Inflammatory macrophage treated with lipopolysaccharide for 1 hour (primary cell): ENCODE measurements at regions not wholly inside any gene's neighbourhood (a gene's known extent, or its start where the extent isn't known, plus 50 kb on each side); places are given as distances from the start of the nearest gene placed in this dataset.
"Not testable (repeated sequence)": the region's sequence is repeated elsewhere in the genome, so short reads cannot be mapped to it uniquely, and the experiment has no call there.

ENCODE experiments used
- DNase-seq, 2 donors: peaks; one replicate each; pipeline ENCODE4 v3.0.0-alpha.2; 2020 to 2022

DNA sequence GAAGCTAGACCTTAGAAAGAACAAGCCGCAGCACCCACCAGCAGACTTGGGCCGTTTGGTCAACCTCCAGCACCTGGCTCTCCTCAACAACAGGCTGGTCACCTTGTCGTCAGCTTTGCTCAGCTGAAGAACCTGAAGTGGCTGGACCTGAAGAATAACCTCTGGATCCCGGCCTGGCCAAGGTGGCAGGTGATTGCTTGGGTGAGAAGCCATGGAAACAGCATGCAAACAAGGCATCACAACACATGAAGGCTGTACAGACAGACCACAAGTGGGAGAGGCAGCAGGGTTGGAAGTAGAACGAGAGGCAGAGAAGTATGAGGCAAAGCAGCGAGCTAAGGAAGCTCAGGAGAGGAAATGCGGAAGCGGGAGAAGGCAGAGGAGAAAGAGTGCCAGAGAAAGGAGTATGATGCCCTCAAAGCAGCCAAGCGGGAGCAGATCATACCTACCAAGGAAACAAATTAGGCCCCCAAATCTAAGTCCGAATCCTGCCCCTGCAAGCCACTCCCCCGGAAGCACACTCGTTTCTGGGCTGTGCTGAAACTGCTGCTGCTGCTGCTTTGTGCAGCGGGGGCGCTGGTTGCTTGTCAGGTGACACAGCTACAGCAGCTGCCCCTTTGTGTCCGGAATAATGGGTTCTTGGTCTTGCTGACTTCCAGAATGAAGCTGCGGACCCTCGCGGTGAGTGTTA lies 121.6 kb upstream of the LGSN start:
- no peak for DNase-seq

- no peak for DNase-seq
Measured at GRCh38 chr6:63442870-63443269, 123.1 kb upstream of the LGSN start.

GRCh38 chr6:63444768-63445167 lies 125.0 kb upstream of the LGSN start:
- no peak for DNase-seq

GRCh38 chr6:63446405-63446804 lies 125.9 kb upstream of the LOC128125822 start:
- DNase-seq = no peak

- DNase-seq = no peak
Measured at GRCh38 chr6:63447134-63447533, 125.1 kb upstream of the LOC128125822 start.

DNA sequence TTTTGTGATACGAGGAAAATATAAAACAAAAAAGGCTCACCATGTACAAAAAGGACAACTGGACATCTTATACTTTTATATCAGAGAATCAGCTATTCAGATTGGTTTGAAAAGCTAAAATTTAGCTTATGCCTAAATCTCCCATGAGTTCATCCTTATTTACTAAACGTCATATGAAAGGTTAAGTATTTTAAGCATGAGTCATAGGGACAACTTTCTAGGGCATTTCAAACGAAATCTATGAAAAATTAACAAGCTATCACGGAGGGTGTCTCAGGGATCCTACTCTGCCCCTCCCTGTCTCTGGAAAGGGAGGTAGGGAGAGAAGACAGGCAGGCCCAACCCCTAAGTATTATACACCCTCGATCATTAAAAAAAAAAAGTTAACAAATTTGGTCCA lies 124.1 kb upstream of the LOC128125822 start:
- DNase-seq = no peak

DNA sequence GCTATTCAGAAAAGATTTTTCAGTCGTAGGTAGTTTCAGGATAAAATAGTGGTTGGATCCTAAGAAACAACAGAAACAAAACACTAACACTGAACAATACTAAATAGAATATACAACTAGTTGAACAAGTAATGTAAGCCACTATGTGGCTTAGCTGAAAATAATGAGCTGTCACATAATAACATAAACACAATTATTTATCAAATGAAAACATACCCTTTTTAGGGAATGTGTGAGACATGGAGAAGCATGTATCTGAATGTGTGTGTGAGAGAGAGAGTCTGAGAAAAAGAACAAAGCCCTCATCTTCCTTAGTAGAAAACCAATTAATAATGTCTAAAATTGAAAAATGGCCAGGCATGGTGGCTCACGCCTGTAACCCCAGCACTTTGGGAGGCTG lies 122.6 kb upstream of the LOC128125822 start:
- DNase-seq = no peak

- no peak for DNase-seq
Measured at GRCh38 chr6:63451238-63451637, 121.0 kb upstream of the LOC128125822 start.

DNA sequence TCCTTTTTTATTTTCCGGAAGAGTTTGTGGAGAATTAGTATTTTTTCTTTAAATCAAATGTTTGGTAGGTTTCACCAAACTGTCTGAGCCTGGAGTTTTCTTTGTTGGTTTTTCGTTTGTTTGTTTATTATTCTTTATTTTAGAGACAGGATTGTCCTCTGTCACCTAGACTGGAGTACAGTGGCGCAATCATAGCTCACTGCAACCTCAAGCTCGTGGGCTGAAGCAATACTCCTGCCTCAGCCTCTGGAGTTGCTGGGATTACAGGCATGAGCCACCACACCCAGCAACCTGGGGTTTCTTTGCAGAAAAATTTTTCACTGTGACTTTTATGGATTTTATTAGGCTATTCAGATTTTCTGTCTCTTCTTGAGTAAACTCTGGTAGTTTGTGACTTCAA lies 120.2 kb upstream of the LOC128125822 start:
- peak in 1 of 2 donors; percentile 4 for DNase-seq

DNA sequence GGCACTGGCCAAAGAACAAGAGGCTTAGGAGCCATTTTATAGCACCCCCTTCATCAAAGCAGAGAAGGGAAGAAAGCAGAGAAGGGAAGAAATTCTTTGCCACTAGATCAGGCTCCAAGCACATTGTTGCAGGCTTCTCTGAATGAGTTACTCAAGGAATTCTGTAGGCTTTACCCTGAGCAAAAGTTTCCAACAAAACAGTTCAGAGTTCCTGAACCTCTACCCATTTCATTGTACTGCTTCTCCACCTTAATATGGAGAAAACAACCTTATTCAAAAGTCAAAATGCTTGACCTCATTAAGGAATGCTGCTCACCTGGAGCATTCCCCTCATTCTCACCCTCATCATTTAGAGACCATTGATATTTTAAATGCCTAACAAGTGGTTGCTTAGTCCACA lies 115.5 kb upstream of the LOC128125822 start:
- DNase-seq = no peak

DNA sequence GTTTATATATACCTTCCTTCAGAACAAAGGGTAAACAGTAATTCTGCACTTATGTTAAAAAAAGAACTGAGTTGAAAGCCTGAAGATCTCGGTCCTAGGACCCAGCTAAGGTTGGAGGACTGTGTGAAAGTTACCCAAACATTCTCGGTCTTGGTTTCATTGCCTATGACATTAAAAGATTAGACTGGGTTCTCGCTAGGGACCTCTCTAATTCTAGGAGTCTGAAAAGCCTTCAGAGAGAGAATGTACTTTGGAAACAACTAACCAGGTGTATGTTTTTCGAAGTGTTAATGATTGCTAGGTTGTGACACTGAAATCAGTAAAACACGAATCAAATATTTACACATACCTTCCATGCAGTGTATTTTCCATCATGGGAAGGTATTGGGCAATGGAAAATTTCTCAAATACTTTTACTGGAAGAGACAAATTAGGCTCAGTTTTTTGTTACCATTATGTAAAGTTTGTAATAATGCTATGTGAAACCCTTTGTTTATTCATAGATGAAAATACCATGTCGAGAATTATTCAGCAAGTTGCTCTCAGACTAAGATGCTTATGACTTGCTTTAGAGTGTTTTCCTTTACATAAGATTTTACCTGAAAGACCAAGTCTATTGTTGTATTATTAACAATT lies 113.7 kb upstream of the LOC128125822 start:
- no peak for DNase-seq

DNA sequence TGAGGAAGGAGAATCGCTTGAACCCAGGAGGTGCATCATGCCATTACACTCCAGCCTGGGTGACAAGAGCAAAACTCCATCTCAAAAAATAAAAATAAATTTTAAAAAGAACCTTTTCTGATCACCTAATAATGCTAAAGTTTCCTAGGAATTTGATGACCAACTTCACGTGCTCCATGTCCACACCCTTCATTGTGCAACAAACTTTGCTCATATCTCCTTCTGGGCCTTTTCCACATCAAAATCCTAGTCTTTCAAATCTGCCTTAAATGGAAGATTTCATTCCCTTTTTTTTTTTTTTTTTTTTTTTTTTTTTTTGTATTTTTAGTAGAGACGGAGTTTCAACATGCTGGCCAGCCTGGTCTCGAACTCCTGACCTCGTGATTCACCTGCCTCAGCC lies 112.5 kb upstream of the LOC128125822 start:
- no peak for DNase-seq

DNA sequence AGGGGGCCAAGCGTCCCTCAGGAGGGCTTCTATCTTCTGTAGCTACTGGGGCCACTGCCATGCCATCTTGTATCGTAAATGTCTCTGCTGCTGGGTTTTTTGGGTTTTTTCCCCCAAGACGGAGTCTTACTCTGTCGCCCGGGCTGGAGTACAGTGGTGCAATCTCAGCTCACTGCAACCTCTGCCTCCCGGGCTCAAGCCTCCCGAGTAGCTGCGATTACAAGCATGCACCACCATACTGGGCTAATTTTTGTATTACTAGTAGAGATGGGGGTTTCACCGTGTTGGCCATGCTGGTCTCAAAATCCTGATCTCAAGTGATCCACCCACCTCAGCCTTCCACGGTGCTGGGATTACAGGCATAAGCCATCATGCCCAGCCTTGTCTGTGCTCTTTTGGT lies 111.3 kb upstream of the LOC128125822 start:
- DNase-seq = no peak

GRCh38 chr6:63464060-63464459 lies 108.2 kb upstream of the LOC128125822 start:
- no peak for DNase-seq

DNA sequence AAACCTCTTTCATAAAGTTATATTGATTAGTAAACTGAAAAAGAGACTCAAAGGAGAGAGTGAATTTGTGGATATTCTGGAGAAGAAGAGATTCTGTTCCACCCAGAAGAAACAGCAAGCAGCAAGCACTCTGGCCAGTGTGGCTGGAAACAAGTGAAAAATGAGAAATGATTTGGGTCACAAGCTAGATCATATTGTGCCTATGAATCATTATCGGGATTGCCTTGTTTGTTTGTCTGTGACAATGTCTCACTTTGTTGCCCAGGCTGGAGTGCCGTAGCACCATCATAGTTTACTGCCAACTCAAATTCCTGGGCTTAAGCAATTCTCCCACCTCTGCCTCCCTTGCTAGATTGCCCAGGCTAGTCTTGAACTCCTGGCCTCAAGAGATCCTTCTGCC lies 106.5 kb upstream of the LOC128125822 start:
- DNase-seq = no peak

DNA sequence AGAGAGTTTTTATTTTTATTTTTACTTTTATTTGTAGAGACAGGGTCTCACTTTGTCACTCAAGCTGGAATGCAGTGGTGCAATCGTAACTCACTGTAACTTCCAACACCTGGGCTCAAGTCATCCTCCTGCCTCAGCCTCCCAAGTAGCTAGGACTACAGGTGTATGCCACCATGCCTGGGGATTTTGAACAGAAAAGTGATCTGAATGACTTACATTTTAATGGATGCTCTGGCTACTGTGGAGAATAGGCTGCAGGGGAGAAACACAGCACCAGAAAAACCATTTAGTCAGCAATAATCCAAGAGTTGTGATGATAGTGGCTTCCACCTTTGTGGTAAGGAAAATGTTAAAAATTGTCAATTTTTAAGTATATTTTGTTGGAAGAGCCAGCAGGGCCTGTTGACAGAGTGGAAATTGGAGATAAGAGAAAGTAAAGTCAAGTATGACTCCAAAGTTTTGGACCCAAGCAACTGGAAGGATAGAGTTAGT lies 106.0 kb upstream of the LOC128125822 start:
- no peak for DNase-seq

GRCh38 chr6:63467247-63467954 lies 104.9 kb upstream of the LOC128125822 start:
- DNase-seq = no peak

DNA sequence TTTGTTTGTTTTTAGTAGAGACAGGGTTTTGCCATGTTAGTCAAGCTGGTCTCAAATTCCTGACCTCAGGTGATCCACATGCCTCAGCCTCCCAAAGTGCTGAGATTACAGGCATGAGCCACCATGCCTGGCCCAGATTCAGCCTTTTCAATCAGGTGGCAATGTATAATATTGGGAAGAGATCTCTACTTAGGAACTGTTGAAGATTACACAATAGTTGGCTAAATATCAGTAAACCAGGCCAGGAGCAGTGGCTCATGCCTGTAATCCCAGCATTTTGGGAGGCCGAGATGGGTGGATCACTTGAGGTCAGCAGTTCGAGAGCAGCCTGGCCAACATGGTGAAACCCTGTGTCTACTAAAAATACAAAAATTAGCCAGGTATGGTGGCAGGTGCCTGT lies 101.1 kb upstream of the LOC128125822 start:
- DNase-seq = not testable (repeated sequence)

DNA sequence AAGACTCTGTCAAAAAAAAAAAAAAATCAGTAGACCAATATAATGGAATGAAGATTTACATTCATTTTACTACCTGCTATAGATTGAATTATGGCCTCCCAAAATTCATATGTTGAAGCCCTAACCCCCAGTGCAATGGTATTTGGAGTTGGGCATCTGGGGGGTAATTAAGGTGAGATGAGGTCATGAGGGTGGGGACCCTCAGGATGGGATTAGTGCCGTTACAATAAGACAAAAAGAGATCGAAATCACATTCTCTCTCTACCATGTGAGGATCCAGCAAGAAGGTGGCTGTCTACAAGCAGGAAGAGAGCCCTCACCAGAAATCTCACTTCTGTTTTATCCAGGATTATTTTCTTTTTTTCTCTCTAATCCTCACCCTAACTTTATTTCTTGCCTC lies 100.6 kb upstream of the LOC128125822 start:
- DNase-seq = no peak

DNA sequence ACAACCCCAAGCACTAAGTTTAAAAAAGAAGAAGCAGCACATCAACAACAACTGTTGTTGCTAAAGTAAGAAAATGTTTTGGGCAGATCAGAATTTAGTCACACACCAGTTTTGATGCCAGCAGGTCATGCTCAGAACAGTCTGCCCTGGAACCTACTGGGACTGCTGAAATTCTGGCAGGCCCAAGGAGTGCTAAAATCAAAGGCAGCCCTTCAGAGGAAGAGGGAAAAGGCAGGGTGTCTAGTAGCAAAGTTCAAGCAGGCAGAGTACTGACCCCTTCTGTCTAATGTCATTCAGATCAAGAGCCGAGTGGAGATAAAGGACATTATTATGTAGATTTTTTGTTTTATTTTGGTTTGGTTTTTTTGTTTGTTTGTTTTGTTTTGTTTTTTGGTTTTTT lies 96.6 kb upstream of the LOC128125822 start:
- DNase-seq = no peak

DNA sequence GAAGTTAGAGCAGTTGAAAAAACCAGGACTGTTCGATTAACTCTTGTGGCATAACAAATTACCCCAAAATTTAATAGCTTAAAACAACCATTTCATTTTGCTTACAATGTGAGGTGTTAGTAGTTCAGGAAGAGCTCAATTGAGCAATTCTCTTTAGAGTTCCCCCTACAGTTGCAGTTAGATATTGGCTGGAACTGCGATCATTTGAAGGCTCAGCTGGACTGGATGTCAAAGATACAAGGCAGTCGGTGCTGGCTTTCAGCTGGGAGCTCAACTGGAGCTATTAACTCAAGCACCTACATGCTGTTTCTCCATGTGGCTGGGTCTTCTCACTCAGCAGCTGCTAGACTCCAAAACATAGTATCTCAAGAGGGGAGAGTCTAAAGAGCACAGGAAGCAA lies 96.0 kb upstream of the LOC128125822 start:
- no peak for DNase-seq

DNA sequence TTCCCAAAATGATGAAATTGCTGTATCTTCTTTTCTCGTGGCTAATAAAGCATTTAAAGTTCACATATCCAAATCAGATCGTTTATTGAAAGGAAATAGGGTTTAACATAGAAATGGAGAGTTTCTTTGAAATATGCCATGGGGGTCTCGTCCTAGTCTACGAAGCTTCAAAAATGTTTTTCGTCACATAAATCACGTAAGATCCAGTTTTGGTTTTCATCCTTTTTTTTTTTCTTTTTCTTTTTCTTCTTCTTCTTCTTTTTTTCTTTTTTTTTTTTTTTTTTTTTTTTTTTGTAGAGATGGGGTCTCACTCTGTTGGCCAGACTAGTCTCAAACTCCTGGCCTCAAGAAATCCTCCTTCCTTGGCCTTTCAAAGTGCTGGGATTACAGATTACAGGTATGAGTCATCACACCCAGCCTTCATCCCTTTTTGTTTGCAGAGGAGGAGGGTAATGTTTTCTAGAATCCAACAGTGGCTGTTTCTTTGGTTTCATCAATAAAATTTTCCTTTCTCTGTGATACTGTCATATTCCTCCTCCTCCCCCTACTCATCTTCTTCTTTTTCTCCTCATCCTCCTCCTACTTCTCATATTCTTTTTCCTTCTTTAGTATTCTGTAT lies 94.7 kb upstream of the LOC128125822 start:
- no peak for DNase-seq

DNA sequence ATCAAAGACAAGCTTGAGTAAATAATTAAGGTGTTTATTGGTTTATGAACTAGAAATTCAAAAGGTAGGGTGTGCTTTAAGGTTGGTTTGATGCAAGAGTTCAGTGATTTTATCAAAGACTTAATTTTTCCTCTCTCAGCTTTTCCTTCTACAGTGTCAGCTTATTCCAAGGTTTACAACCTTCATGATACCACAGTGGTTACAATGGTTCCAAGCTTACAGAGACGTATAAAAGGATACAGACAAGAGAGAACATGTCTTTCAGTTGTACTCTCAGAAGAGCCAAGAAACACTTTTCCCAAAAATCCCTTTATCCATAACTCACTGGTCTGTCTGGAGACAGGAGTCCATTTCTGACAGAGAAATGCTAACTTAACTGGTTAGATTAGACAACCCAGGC lies 93.5 kb upstream of the LOC128125822 start:
- no peak for DNase-seq

DNA sequence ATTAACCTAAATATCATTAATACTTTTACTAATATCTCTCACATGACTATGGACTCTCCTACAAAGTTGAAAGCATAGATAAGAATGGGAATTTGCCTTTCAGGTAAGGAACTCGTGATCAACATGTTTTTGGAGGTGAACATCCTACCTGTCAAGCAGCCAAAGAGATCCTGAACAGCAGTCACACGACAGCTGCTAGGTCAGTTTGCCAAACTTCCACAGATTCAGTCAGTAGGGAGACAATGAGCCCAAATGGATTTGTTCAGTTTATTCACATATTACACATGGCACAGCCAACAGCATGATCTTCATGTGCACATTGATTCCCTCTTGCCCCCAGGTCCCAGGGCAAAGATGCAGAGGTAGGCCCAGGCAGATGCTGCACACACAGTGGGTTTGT lies 86.1 kb upstream of the LOC128125822 start:
- DNase-seq = no peak
